ENCODE measurements at regions not wholly inside any gene's neighbourhood (a gene's known extent, or its start where the extent isn't known, plus 50 kb on each side); places are given as distances from the start of the nearest gene placed in this dataset.

- TF ChIP-seq CTCF (IDR thresholded peaks at IDR 0.05), result no peak
- no peak for TF ChIP-seq POLR2A (IDR thresholded peaks at IDR 0.05)
These were observed 310.7 kb downstream of the DUSP10 start for GRCh38 chr1:221431068-221431651.

Measured in Peyer's patch (tissue), 4 donors.